K562 (cell line): ENCODE measurements at regions not wholly inside any gene's neighbourhood (a gene's known extent, or its start where the extent isn't known, plus 50 kb on each side); places are given as distances from the start of the nearest gene placed in this dataset.

Experiments used
- ATAC-seq: fragments of 200-7000 bp; cut with Tn5 transposase; 3 replicates; pipeline ENCODE4 v1.9.1; 2020; ENCODE audit warnings: moderate library complexity
- BruUV-seq: library from RNA; stranded (reverse); fragments of 400-500 nt; replicated peaks from 2 replicates; lab custom pipeline; 2021; lab: Mats Ljungman, UMichigan
- CTCF ChIA-PET: fragments of 300-600 bp; formaldehyde crosslinking; extraction: SDS; loops from one replicate; lab custom pipeline; 2021; ENCODE audit warnings: low intra/inter-chr PET ratio; lab: Yijun Ruan, JAX
- POLR2A ChIA-PET: fragments of 300-600, 350-650 bp; sonication (Branson Sonifier 250); formaldehyde crosslinking; extraction: SDS; loops from one replicate; lab custom pipeline; 2021; ENCODE audit warnings: antibody characterized with exemption, inconsistent platforms; lab: Yijun Ruan, JAX
- DNase-seq, 4 experiments: peaks; one replicate each; pipeline versions ENCODE4 v3.0.0 to v3.0.0-alpha.2; 2011 to 2018; ENCODE audit warnings: low spot score in 3 of 4, mixed read lengths in 3 of 4; ENCODE audit errors: extremely low read depth in 1 of 4
- FAIRE-seq: peaks from 2 replicates; lab custom pipeline; 2011; peaks lifted over from hg19 to GRCh38; lab: Jason Lieb, UNC
- H2AFZ ChIP-seq: 2 replicates; pipeline ENCODE4 v1.6.0; 2011; ENCODE audit warnings: low read depth, low read length, control low read depth, inconsistent platforms
- H3K27ac ChIP-seq: fragments of 200-600 bp; 3 replicates; pipeline ENCODE4 v1.8.0; 2011; ENCODE audit warnings: low read depth, mild to moderate bottlenecking, control low read depth, inconsistent platforms, low read length, moderate library complexity, mixed read lengths; ENCODE audit errors: extremely low read depth
- H3K27me3 ChIP-seq, 2 experiments: fragments of 300-600 bp in 1 of 2; 2 replicates in 1 of 2; 3 replicates in 1 of 2; pipeline versions ENCODE4 v1.6.0 to v1.8.0; 2011; ENCODE audit warnings: inconsistent platforms in 2 of 2, low read length in 2 of 2, mild to moderate bottlenecking in 1 of 2, mixed read lengths in 1 of 2, moderate library complexity in 1 of 2; ENCODE audit not compliant: control insufficient read depth in 2 of 2, insufficient read depth in 2 of 2
- H3K36me3 ChIP-seq: fragments of 300-600 bp; 3 replicates; pipeline ENCODE4 v1.8.0; 2011; ENCODE audit warnings: mild to moderate bottlenecking, low read length, inconsistent platforms; ENCODE audit not compliant: control insufficient read depth, insufficient read depth
- H3K4me1 ChIP-seq, 2 experiments: fragments of 200-600 bp in 1 of 2; replicated peaks in 1 of 2; 2 replicates in 1 of 2; 3 replicates in 1 of 2; pipeline versions ENCODE4 v1.5.1 to v1.8.0; 2011; ENCODE audit warnings: inconsistent platforms in 2 of 2, low read length in 2 of 2, mild to moderate bottlenecking in 1 of 2, mixed read lengths in 1 of 2, moderate library complexity in 1 of 2; ENCODE audit not compliant: control insufficient read depth in 2 of 2, insufficient read depth in 2 of 2
- H3K4me2 ChIP-seq: 2 replicates; pipeline ENCODE4 v1.6.1; 2011; ENCODE audit warnings: low read length, control low read depth, inconsistent platforms, mixed read lengths; ENCODE audit not compliant: insufficient read depth
- H3K4me3 ChIP-seq: fragments of 200-600 bp; sonication (generic), shearing (Covaris generic); 2 replicates; pipeline ENCODE4 v1.5.1; 2016; ENCODE audit warnings: control low read depth, inconsistent platforms
- H3K79me2 ChIP-seq: fragments of 200-600 bp; 3 replicates; pipeline ENCODE4 v1.8.0; 2011; ENCODE audit warnings: low read length, inconsistent platforms; ENCODE audit not compliant: control insufficient read depth, insufficient read depth
- H3K9ac ChIP-seq, 2 experiments: 2 replicates each; pipeline versions ENCODE4 v1.6.0 to v1.6.1; 2011; ENCODE audit warnings: low read depth in 2 of 2, low read length in 2 of 2, control low read depth in 1 of 2, inconsistent platforms in 1 of 2, mild to moderate bottlenecking in 1 of 2, mixed read lengths in 1 of 2; ENCODE audit not compliant: insufficient read depth in 1 of 2
- H3K9me1 ChIP-seq: one replicate; pipeline ENCODE4 v1.6.0; 2011; ENCODE audit warnings: inconsistent platforms, mild to moderate bottlenecking, low read length, moderate library complexity; ENCODE audit not compliant: control insufficient read depth, insufficient read depth
- H3K9me3 ChIP-seq: replicated peaks from 2 replicates; pipeline ENCODE4 v1.5.1; 2011; ENCODE audit warnings: low read depth, low read length, inconsistent platforms; ENCODE audit not compliant: control insufficient read depth, insufficient read depth
- H4K20me1 ChIP-seq: replicated peaks from 2 replicates; pipeline ENCODE4 v1.6.1; 2011; ENCODE audit warnings: low read length, inconsistent platforms, mixed read lengths; ENCODE audit not compliant: control insufficient read depth, insufficient read depth
- BACH1 ChIP-seq: fragments of 200-800 bp; sonication (Bioruptor generic); IDR thresholded peaks from 2 replicates; pipeline ENCODE4 v1.6.1; 2016; ENCODE audit warnings: missing genetic modification characterization, missing compliant biosample characterization
- CHD2 ChIP-seq: IDR thresholded peaks from 2 replicates; pipeline ENCODE4 v1.6.1; 2011; ENCODE audit warnings: low read depth, low read length
- DPF2 ChIP-seq: fragments of 450-650 bp; IDR thresholded peaks from 2 replicates; pipeline ENCODE4 v1.6.1; 2016
- EZH2 ChIP-seq: IDR thresholded peaks from 2 replicates; pipeline ENCODE4 v1.6.1; 2012; ENCODE audit warnings: low read depth, mild to moderate bottlenecking, inconsistent platforms, low read length, borderline replicate concordance
- FOXA1 ChIP-seq: fragments of 450-650 bp; IDR thresholded peaks from 2 replicates; pipeline ENCODE4 v1.6.1; 2016; ENCODE audit warnings: mild to moderate bottlenecking, borderline replicate concordance
- FUS ChIP-seq: fragments of 200-400 bp; formaldehyde crosslinking; optimal IDR thresholded peaks from 2 replicates; pipeline ENCODE3; 2017; ENCODE audit warnings: low read depth, low read length
- HNRNPLL ChIP-seq: fragments of 200-400 bp; formaldehyde crosslinking; IDR thresholded peaks from 2 replicates; pipeline ENCODE4 v1.6.1; 2017; ENCODE audit warnings: low read length, low read depth, mild to moderate bottlenecking; ENCODE audit not compliant: poor library complexity, severe bottlenecking
- HSF4 ChIP-seq: fragments of 250-450 bp; sonication (Bioruptor Pico); IDR thresholded peaks from 2 replicates; pipeline ENCODE4 v2.1.2; 2022; ENCODE audit warnings: mild to moderate bottlenecking, moderate library complexity, borderline replicate concordance
- LEF1 ChIP-seq: fragments of 450-650 bp; IDR thresholded peaks from 2 replicates; pipeline ENCODE4 v1.6.1; 2016; ENCODE audit warnings: mild to moderate bottlenecking
- MCM5 ChIP-seq: fragments of 450-650 bp; IDR thresholded peaks from 2 replicates; pipeline ENCODE4 v1.6.1; 2016; ENCODE audit warnings: low read depth
- RBM17 ChIP-seq: fragments of 200-400 bp; formaldehyde crosslinking; IDR thresholded peaks from 2 replicates; pipeline ENCODE4 v1.6.1; 2017; ENCODE audit warnings: low read depth, mild to moderate bottlenecking, low read length, borderline replicate concordance
- WGBS: fragments of 100-300 bp; shearing (Covaris generic); methylation state at CpG from one replicate; pipeline ENCODE4 v1.1.6; 2016; ENCODE audit warnings: low coverage, mixed read lengths; ENCODE audit not compliant: insufficient coverage; ENCODE audit errors: missing lambda C conversion rate; 5-methylcytosine and 5-hydroxymethylcytosine counted together
- in situ Hi-C: fragments of 300-500 bp; cut with MboI; formaldehyde crosslinking; loops from 4 replicates; pipeline ENCODE4 v1.15.0; 2018; ENCODE audit warnings: inconsistent platforms, mixed read lengths
- intact Hi-C: fragments of 100-400 bp; cut with micrococcal nuclease; formaldehyde crosslinking; loops from 2 replicates; pipeline ENCODE4 v1.14.2; 2022

DNA sequence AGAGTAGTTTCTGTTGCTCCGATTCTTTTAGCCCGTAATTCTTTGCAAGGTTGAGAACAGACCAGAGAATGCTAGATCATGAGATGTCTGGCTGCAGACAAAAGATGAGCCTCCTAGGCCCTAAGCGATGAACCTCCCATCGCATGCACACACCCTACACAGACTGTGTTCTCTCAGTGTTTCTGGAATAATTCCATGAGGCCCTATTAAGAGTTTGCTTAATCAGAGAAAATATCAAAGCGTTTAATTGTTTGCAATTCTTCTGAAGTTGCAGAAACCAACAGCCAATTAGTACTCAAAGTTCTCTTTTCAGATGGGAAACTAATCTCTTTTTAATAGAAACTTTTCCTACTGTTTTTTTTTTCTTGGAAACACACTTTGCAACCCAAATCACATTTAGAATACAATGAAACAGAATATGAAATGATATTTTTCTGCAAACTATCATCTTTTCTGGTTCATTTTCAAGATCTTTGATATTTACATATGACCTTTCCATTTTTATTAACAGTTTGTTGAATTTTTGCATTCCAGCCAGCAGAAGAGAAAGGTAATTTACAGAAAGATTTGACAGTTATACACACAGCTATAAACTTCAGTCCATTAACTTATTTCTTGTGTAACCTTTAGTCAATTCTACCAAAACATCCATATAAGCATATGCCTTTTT lies 1525.6 kb downstream of the ARAP2 start:
- ChIA-PET POLR2A (no interaction called here), CTCF (no interaction called here)
- BruUV-seq = no TSS peak
- H3K4me3 ChIP-seq = no peak overlapping the region
- no peaks in the 10 kb centered on the region for H3K4me1 ChIP-seq
- no peak overlapping the region for H3K27ac ChIP-seq
- no peaks in the 10 kb centered on the region for H3K9me1 ChIP-seq
- no peaks in the 10 kb centered on the region for H3K9me3 ChIP-seq
- H3K79me2 ChIP-seq = no peaks in the 10 kb centered on the region
- WGBS = 4% methylated on average over 5 of the region's 5 CpGs
- H3K9ac ChIP-seq = no peak overlapping the region
- H3K27me3 ChIP-seq = no peaks in the 10 kb centered on the region
- H4K20me1 ChIP-seq = no peaks in the 10 kb centered on the region
- intact Hi-C loops = no loop called here
- no peak for ATAC-seq
- no peak overlapping the region for H3K4me2 ChIP-seq
- in situ Hi-C loops = no loop called here
- FAIRE-seq = no peak
- H3K36me3 ChIP-seq = no peaks in the 10 kb centered on the region
- no peak for DNase-seq
- H2AFZ ChIP-seq = no peak overlapping the region
- TF ChIP-seq HNRNPLL = no peak
- no peak for TF ChIP-seq EZH2
- TF ChIP-seq CHD2 = no peak
- TF ChIP-seq FUS = no peak
- no peak for TF ChIP-seq HSF4 (CRISPR knock-in tag)
- TF ChIP-seq FOXA1 = no peak
- TF ChIP-seq MCM5 = no peak
- no peak for TF ChIP-seq BACH1
- TF ChIP-seq RBM17 = no peak
- TF ChIP-seq DPF2 = no peak
- TF ChIP-seq LEF1 = no peak
